Rectal smooth muscle tissue (tissue), 1 donor: ENCODE measurements at regions not wholly inside any gene's neighbourhood (a gene's known extent, or its start where the extent isn't known, plus 50 kb on each side); places are given as distances from the start of the nearest gene placed in this dataset.
"Not testable (repeated sequence)": the region's sequence is repeated elsewhere in the genome, so short reads cannot be mapped to it uniquely, and the experiment has no call there.

ENCODE experiments used
- H3K27ac ChIP-seq: one replicate; pipeline ENCODE4 v1.7.0; 2013; ENCODE audit warnings: low read depth, low read length, inconsistent platforms
- H3K27me3 ChIP-seq: one replicate; pipeline ENCODE4 v1.7.0; 2013; ENCODE audit warnings: low read length; ENCODE audit not compliant: control insufficient read depth, insufficient read depth
- H3K36me3 ChIP-seq: one replicate; pipeline ENCODE4 v1.7.0; 2013; ENCODE audit warnings: low read length; ENCODE audit not compliant: control insufficient read depth, insufficient read depth
- H3K4me1 ChIP-seq: one replicate; pipeline ENCODE4 v1.7.0; 2013; ENCODE audit warnings: low read length; ENCODE audit not compliant: control insufficient read depth, insufficient read depth
- H3K4me3 ChIP-seq: one replicate; pipeline ENCODE4 v1.7.0; 2013; ENCODE audit warnings: low read length
- H3K9ac ChIP-seq: one replicate; pipeline ENCODE4 v1.7.0; 2013; ENCODE audit warnings: low read length

GRCh38 chr7:113030489-113030888, 56.1 kb downstream of the GPR85 start:
- H3K4me3 ChIP-seq = no peak overlapping the region
- no peaks in the 10 kb centered on the region for H3K36me3 ChIP-seq
- no peaks in the 10 kb centered on the region for H3K4me1 ChIP-seq
- H3K27ac ChIP-seq = no peak overlapping the region
- H3K9ac ChIP-seq = no peak overlapping the region
- no peaks in the 10 kb centered on the region for H3K27me3 ChIP-seq

GRCh38 chr7:113026941-113027340, 59.7 kb downstream of the GPR85 start:
- no peaks in the 10 kb centered on the region for H3K36me3 ChIP-seq
- H3K27me3 ChIP-seq = no peaks in the 10 kb centered on the region
- H3K4me3 ChIP-seq = no peak overlapping the region
- H3K27ac ChIP-seq = no peak overlapping the region
- H3K9ac ChIP-seq = no peak overlapping the region
- H3K4me1 ChIP-seq = no peaks in the 10 kb centered on the region

GRCh38 chr7:113017144-113017857, 69.3 kb downstream of the GPR85 start:
- not testable (repeated sequence) for H3K4me1 ChIP-seq, H3K36me3 ChIP-seq, H3K27me3 ChIP-seq, H3K27ac ChIP-seq, H3K4me3 ChIP-seq, H3K9ac ChIP-seq

- Histone ChIP-seq H3K4me3 (no peak overlapping the region), H3K27me3 (no peaks in the 10 kb centered on the region), H3K27ac (no peak overlapping the region), H3K36me3 (no peaks in the 10 kb centered on the region), H3K9ac (no peak overlapping the region), H3K4me1 (no peaks in the 10 kb centered on the region)
Observed at GRCh38 chr7:113015034-113015645, 71.5 kb downstream of the GPR85 start.

- H3K27me3 ChIP-seq = no peaks in the 10 kb centered on the region
- H3K27ac ChIP-seq = no peak overlapping the region
- no peaks in the 10 kb centered on the region for H3K36me3 ChIP-seq
- no peak overlapping the region for H3K9ac ChIP-seq
- H3K4me3 ChIP-seq = no peak overlapping the region
- H3K4me1 ChIP-seq = no peaks in the 10 kb centered on the region
Observed at GRCh38 chr7:113013761-113014449, 72.7 kb downstream of the GPR85 start.

GRCh38 chr7:113012862-113013261, 73.8 kb downstream of the GPR85 start:
- not testable (repeated sequence) for H3K27me3 ChIP-seq, H3K36me3 ChIP-seq, H3K4me3 ChIP-seq, H3K4me1 ChIP-seq, H3K27ac ChIP-seq, H3K9ac ChIP-seq

GRCh38 chr7:113010377-113010776, 76.2 kb downstream of the GPR85 start:
- no peak overlapping the region for H3K4me3 ChIP-seq
- H3K27ac ChIP-seq = no peak overlapping the region
- H3K4me1 ChIP-seq = no peaks in the 10 kb centered on the region
- no peaks in the 10 kb centered on the region for H3K36me3 ChIP-seq
- no peaks in the 10 kb centered on the region for H3K27me3 ChIP-seq
- no peak overlapping the region for H3K9ac ChIP-seq

GRCh38 chr7:113008755-113009154, 77.9 kb downstream of the GPR85 start:
- H3K36me3 ChIP-seq = no peaks in the 10 kb centered on the region
- H3K9ac ChIP-seq = no peak overlapping the region
- no peaks in the 10 kb centered on the region for H3K27me3 ChIP-seq
- no peak overlapping the region for H3K27ac ChIP-seq
- no peak overlapping the region for H3K4me3 ChIP-seq
- H3K4me1 ChIP-seq = no peaks in the 10 kb centered on the region

- no peak overlapping the region for H3K27ac ChIP-seq
Observed at GRCh38 chr7:113004726-113005454, 81.7 kb downstream of the GPR85 start.

GRCh38 chr7:113000316-113001020, 86.2 kb downstream of the GPR85 start:
- H3K4me3 ChIP-seq = no peak overlapping the region
- H3K36me3 ChIP-seq = no peaks in the 10 kb centered on the region
- no peak overlapping the region for H3K9ac ChIP-seq
- H3K27ac ChIP-seq = no peak overlapping the region
- no peaks in the 10 kb centered on the region for H3K4me1 ChIP-seq
- H3K27me3 ChIP-seq = no peaks in the 10 kb centered on the region

More at GRCh38 chr7:113004726-113005454, 81.7 kb downstream of the GPR85 start:
- Histone ChIP-seq H3K4me3 (no peak overlapping the region), H3K27me3 (no peaks in the 10 kb centered on the region), H3K36me3 (no peaks in the 10 kb centered on the region), H3K9ac (no peak overlapping the region), H3K4me1 (no peaks in the 10 kb centered on the region)

GRCh38 chr7:112997831-112998230, 88.8 kb downstream of the GPR85 start:
- Histone ChIP-seq H3K4me1 (no peaks in the 10 kb centered on the region), H3K27ac (no peak overlapping the region), H3K9ac (no peak overlapping the region), H3K36me3 (no peaks in the 10 kb centered on the region), H3K27me3 (no peaks in the 10 kb centered on the region), H3K4me3 (no peak overlapping the region)

- no peak overlapping the region for H3K4me3 ChIP-seq
- no peaks in the 10 kb centered on the region for H3K27me3 ChIP-seq
- no peaks in the 10 kb centered on the region for H3K36me3 ChIP-seq
- no peaks in the 10 kb centered on the region for H3K4me1 ChIP-seq
- no peak overlapping the region for H3K9ac ChIP-seq
- H3K27ac ChIP-seq = no peak overlapping the region
Observed at GRCh38 chr7:112996331-112996871, 90.2 kb downstream of the GPR85 start.
